ENCODE measurements at regions not wholly inside any gene's neighbourhood (a gene's known extent, or its start where the extent isn't known, plus 50 kb on each side); places are given as distances from the start of the nearest gene placed in this dataset.
A peak's percentile ranks its signal among the peaks of the same experiment; 100 is the strongest.

GRCh38 chr20:9919271-9920014 is 80.6 kb upstream of the PAK5 start:
- DNase-seq = no peak

GRCh38 chr20:9918348-9918747 is 79.5 kb upstream of the PAK5 start:
- no peak for DNase-seq

DNA sequence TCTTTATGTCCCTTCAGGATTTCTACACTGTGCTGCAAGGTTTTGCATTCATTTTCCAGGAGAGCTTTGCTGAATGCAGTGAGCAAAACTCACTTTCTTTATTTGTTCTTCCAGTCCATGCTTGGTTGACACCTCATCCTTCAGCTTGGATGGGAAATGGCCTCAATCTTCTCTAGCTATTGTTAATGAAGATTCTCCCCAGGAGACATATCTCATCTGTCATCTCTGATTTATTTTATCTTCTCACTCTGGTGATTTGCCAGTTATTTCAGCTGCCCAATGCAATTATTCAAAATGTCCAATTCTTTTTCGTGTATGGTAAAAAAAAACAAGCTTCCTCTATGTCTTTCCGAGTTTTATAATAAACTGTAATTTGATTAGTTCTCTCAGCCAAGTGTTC is 77.9 kb upstream of the PAK5 start:
- DNase-seq = no peak

GRCh38 chr20:9912858-9913434 is 74.1 kb upstream of the PAK5 start:
- peak; percentile 49 for DNase-seq

DNA sequence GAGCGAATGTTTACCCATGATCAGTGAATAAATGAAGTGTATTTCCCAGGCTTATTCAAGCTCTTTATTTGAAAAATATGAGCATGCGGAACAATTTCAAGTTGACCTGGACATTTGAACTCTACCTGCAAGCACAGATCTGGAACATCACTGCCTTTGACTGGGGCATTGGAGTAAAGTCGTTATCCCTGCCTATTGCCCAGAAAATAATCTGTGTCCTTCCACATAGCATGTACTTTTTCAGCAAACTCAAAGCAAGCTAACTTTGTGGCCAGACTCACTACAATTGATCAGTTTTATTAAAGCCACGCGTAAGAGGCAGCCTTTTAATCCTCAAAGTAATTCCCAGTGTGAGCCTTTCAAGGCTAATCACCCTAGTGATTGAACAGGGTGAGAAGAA is 73.4 kb upstream of the PAK5 start:
- no peak for DNase-seq

DNA sequence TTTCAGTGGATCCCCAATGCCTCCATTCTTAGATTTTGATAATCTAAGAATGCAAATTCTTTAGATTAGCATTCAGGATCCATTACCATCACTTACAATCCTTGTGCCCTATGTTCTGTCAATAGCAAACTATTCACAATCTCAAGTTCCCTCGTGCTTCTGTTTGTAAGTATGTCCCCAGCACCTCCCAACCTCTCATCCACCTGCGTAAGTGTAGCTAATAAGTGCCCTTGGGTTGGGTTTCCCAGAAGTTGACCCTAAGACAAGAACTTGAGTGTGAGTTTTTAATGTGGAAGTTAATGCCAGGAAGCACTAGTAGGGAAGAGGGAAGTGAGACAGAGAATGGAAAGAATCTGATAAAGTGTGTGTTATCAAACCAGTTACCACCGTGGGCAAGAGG is 72.6 kb upstream of the PAK5 start:
- no peak for DNase-seq

GRCh38 chr20:9909167-9909566 is 70.3 kb upstream of the PAK5 start:
- no peak for DNase-seq

DNA sequence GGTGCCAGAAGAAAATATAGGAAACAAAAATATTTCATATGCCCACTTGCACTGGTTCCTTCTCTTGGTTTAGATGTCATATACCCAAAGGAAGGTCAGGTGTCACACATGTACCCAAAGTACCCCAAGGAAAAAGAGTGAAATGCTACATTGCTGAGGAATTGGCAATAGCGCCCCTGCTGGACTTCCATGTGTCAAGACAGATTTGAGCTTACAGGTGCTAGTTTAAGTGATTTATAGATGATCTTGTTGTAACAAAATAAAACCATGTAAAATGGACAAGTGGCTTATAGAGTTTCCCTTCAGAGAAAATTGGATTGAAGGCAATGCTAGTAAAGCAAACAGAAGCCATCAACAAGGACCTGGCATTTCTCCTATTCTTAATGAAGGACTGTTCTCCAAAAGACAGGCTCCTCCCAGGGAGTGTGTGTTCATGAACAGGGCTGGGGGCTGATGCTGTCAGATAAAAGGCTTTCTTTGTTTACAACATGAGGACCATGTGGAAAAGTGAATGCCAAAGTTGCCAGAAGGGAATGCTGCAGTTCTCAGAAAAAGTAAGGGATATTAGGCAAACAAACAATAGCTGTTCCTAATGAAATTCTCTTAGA is 64.3 kb upstream of the PAK5 start:
- DNase-seq = no peak

DNA sequence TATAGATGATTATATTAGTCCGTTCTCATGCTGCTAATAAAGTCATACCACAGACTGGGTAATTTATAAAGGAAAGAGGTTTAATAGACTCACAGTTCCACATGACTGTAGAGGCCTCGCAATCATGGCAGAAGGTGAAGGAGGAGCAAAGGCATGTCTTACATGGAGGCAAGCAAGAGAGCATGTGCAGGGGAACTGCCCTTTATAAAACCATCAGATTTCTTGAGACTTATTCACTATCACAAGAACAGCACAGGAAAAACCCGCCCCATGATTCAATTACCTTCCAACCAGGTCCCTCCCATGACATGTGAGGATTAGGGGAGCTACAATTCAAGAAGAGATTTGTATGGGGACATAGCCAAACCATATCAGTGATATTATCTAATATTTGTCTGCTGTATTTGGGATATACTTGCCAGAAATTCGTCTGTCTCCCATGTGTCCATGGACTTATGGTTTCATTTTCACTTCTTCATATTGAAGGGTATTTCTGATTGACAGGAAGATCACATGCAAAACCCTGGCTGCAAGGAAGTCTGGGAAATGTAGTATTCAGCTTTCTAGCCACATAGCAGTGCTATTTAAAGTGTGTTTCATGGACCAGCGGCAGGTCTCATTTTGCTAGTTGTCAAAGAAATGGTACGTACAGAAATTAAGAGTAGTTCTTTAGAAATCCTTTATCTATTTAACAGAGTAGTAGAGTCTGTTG is 50.5 kb upstream of the PAK5 start:
- DNase-seq = no peak

Data from KG1 (cell line).